OCI-LY1 (cell line): ENCODE measurements at regions not wholly inside any gene's neighbourhood (a gene's known extent, or its start where the extent isn't known, plus 50 kb on each side); places are given as distances from the start of the nearest gene placed in this dataset.

Source experiments
- CTCF ChIP-seq: fragments of 200-600 bp; sonication (generic), shearing (Covaris generic); IDR thresholded peaks from 2 replicates; pipeline ENCODE4 v1.5.1; 2017; ENCODE audit warnings: mild to moderate bottlenecking, antibody characterized with exemption, low read length, moderate library complexity, mixed read lengths
- EZH2 ChIP-seq: fragments of 200-600 bp; sonication (generic), shearing (Covaris generic); IDR thresholded peaks from 2 replicates; pipeline ENCODE4 v1.8.0; 2017; ENCODE audit warnings: borderline replicate concordance, mixed run types, mild to moderate bottlenecking, antibody characterized with exemption, low read length, moderate library complexity, mixed read lengths

- TF ChIP-seq CTCF, result no peak
- TF ChIP-seq EZH2, result no peak
Observed at GRCh38 chr2:13666582-13667414, 950.1 kb downstream of the TRIB2 start.
